Stimulated activated naive CD8-positive, alpha-beta T cell treated with anti-CD3 and anti-CD28 coated beads, Interleukin-15, Interleukin-2, amounts not matched to agents 100 U/mL and 50 U/mL, for 24 hours (primary cell): ENCODE measurements at regions not wholly inside any gene's neighbourhood (a gene's known extent, or its start where the extent isn't known, plus 50 kb on each side); places are given as distances from the start of the nearest gene placed in this dataset.

Source experiments
- ATAC-seq: fragments of 150-1000 bp; cut with Tn5 transposase; one replicate; pipeline ENCODE4 v1.10.0; 2021
- DNase-seq: peaks from one replicate; pipeline ENCODE4 v3.0.0; 2021

- ATAC-seq (no peak), DNase-seq (no peak)
These were observed 319.4 kb downstream of the SIPA1L2 start for GRCh38 chr1:232310541-232310940.

- DNase-seq (no peak), ATAC-seq (no peak)
These were observed 321.3 kb downstream of the SIPA1L2 start for GRCh38 chr1:232308616-232309015.

- ATAC-seq, result no peak
- DNase-seq, result no peak
These were observed 322.5 kb downstream of the SIPA1L2 start for GRCh38 chr1:232307296-232308017.

- DNase-seq (no peak), ATAC-seq (no peak)
These were observed 323.5 kb downstream of the SIPA1L2 start for GRCh38 chr1:232306269-232306961.

GRCh38 chr1:232305050-232305449 lies 324.9 kb downstream of the SIPA1L2 start:
- DNase-seq (no peak), ATAC-seq (no peak)

- ATAC-seq (no peak), DNase-seq (no peak)
These were observed 326.7 kb downstream of the SIPA1L2 start for GRCh38 chr1:232303222-232303620.

GRCh38 chr1:232302376-232303221 lies 327.3 kb downstream of the SIPA1L2 start:
- ATAC-seq (no peak), DNase-seq (no peak)

GRCh38 chr1:232301246-232301645 lies 328.7 kb downstream of the SIPA1L2 start:
- DNase-seq (no peak), ATAC-seq (no peak)

- no peak for ATAC-seq
These were observed 329.5 kb downstream of the SIPA1L2 start for GRCh38 chr1:232300466-232300865.

GRCh38 chr1:232296461-232296860 lies 333.5 kb downstream of the SIPA1L2 start:
- no peak for ATAC-seq
- no peak for DNase-seq

More at GRCh38 chr1:232300466-232300865, 329.5 kb downstream of the SIPA1L2 start:
- no peak for DNase-seq

- ATAC-seq (no peak), DNase-seq (no peak)
These were observed 336.6 kb downstream of the SIPA1L2 start for GRCh38 chr1:232293361-232293760.

- no peak for ATAC-seq
These were observed 337.1 kb downstream of the SIPA1L2 start for GRCh38 chr1:232292818-232293217.

GRCh38 chr1:232292239-232292638 lies 337.7 kb downstream of the SIPA1L2 start:
- DNase-seq (no peak), ATAC-seq (no peak)

More at GRCh38 chr1:232292818-232293217, 337.1 kb downstream of the SIPA1L2 start:
- DNase-seq, result no peak

GRCh38 chr1:232291681-232292080 lies 338.3 kb downstream of the SIPA1L2 start:
- no peak for ATAC-seq
- DNase-seq, result no peak

- ATAC-seq, result no peak
- DNase-seq, result no peak
These were observed 338.7 kb downstream of the SIPA1L2 start for GRCh38 chr1:232291261-232291660.

GRCh38 chr1:232290570-232290969 lies 339.4 kb downstream of the SIPA1L2 start:
- ATAC-seq (no peak), DNase-seq (no peak)

GRCh38 chr1:232287676-232288569 lies 342.0 kb downstream of the SIPA1L2 start:
- ATAC-seq (no peak), DNase-seq (no peak)

- DNase-seq, result no peak
- ATAC-seq, result no peak
These were observed 344.8 kb downstream of the SIPA1L2 start for GRCh38 chr1:232285138-232285537.

- no peak for DNase-seq
- no peak for ATAC-seq
These were observed 346.1 kb downstream of the SIPA1L2 start for GRCh38 chr1:232283864-232284263.

GRCh38 chr1:232282498-232282897 lies 347.4 kb downstream of the SIPA1L2 start:
- ATAC-seq, result no peak
- no peak for DNase-seq

- ATAC-seq (no peak), DNase-seq (no peak)
These were observed 349.0 kb downstream of the SIPA1L2 start for GRCh38 chr1:232280910-232281309.

GRCh38 chr1:232279909-232280400 lies 350.0 kb downstream of the SIPA1L2 start:
- ATAC-seq (no peak), DNase-seq (no peak)
